GM13976 (cell line): ENCODE measurements at regions not wholly inside any gene's neighbourhood (a gene's known extent, or its start where the extent isn't known, plus 50 kb on each side); places are given as distances from the start of the nearest gene placed in this dataset.

Experiments used
- DNase-seq: peaks from one replicate; pipeline ENCODE4 v3.0.0; 2012; ENCODE audit warnings: low spot score
- in situ Hi-C: fragments of 300-500 bp; cut with MboI; formaldehyde crosslinking; loops from one replicate; pipeline ENCODE4 v1.12.0; 2022; ENCODE audit warnings: low sequenced_read_pairs, mixed read lengths, inconsistent platforms; ENCODE audit not compliant: unreplicated experiment
- TF ChIP-seq, protein P1 (sequence below): IDR thresholded peaks from 2 replicates; pipeline ENCODE4 v1.5.1; 2012; ENCODE audit warnings: borderline replicate concordance, mild to moderate bottlenecking; ENCODE audit not compliant: insufficient read depth; ENCODE audit errors: extremely low read depth, missing control alignments, control extremely low read depth

GRCh38 chr7:98040626-98041360, 50.8 kb upstream of the OCM2 start:
- no peak for DNase-seq
- in situ Hi-C loops, result no loop called here
- TF ChIP-seq, protein P1, sequence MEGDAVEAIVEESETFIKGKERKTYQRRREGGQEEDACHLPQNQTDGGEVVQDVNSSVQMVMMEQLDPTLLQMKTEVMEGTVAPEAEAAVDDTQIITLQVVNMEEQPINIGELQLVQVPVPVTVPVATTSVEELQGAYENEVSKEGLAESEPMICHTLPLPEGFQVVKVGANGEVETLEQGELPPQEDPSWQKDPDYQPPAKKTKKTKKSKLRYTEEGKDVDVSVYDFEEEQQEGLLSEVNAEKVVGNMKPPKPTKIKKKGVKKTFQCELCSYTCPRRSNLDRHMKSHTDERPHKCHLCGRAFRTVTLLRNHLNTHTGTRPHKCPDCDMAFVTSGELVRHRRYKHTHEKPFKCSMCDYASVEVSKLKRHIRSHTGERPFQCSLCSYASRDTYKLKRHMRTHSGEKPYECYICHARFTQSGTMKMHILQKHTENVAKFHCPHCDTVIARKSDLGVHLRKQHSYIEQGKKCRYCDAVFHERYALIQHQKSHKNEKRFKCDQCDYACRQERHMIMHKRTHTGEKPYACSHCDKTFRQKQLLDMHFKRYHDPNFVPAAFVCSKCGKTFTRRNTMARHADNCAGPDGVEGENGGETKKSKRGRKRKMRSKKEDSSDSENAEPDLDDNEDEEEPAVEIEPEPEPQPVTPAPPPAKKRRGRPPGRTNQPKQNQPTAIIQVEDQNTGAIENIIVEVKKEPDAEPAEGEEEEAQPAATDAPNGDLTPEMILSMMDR, result no peak

DNA sequence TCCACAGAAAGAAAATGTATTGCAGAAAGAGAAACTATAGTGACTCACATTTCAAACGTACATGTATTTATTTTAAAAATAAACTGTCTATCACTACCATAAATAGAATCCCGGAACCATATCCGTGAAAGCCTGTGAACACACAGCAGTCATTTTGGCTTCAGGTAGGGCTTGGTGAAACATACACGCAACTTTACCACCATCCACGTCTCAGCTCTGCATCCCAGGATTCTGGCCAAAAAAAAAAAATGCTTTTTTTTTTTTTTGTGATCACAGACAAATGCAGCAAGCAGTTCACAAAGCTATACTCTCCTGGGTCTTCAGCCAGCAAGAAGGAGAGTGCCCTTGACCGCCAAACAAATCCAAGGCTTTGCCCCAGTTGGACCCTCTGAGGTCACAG, 56.8 kb upstream of the OCM2 start:
- TF ChIP-seq, protein P1, result no peak
- in situ Hi-C loops, result no loop called here
- no peak for DNase-seq

GRCh38 chr7:98049034-98049433, 57.6 kb upstream of the LMTK2 start:
- TF ChIP-seq, protein P1, result no peak
- no peak for DNase-seq
- in situ Hi-C loops, result no loop called here

DNA sequence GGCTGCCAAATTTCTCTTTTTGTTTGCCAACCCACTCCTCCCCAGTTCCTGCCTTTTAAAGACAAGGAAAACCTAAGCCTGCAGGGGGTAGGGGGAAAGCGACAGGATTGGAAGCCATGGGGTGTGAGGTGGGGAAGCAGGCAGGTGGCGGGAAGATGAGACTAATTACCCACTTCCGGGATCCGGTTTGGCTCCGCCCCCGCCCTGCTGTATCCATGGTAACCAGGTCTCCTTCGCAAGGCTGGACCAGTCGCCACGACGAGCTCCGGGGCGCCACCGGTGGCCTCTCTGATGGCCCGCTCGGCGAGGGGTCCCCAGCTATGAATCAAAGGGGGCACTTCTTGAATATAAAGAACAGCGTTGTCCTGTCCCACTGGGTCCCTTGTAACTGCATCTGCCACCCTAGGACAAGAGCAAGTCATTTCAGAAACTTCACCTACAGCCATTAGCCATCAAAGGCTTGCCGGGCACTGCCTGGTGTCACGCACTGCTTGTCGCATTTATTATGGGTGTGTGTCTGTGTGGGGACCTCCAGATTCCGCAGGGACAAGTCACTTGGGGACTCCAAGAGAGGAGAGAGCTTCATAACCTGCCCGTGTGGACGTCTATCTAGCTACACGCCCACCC, 55.4 kb upstream of the LMTK2 start:
- in situ Hi-C loops, result no loop called here
- peak; percentile 44 for DNase-seq
- TF ChIP-seq, protein P1, result no peak

GRCh38 chr7:98054585-98054984, 52.1 kb upstream of the LMTK2 start:
- in situ Hi-C loops, result no loop called here
- TF ChIP-seq, protein P1, result no peak
- DNase-seq, result no peak

DNA sequence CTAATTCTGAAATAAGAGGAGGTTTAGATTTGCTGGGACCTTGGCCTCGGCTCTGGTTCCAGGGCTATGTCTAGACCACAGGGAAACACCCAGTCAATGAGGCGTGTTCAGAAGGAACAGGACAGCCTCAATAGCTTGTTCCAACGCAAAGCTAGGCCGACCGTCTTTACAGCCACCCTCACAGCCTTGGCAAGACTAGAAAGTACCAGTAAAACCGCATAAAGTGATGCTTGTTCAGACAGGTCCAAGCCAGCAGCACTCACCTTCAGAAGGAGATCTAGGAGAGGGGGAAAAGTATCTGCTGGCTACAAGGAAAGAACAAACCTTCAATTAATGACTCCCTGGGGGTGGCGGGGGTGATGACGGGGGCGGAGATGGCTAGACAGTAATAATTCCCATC, 50.1 kb upstream of the LMTK2 start:
- DNase-seq, result no peak
- in situ Hi-C loops, result no loop called here
- TF ChIP-seq, protein P1, result no peak
